Epithelial cell of proximal tubule (primary cell): ENCODE measurements at regions not wholly inside any gene's neighbourhood (a gene's known extent, or its start where the extent isn't known, plus 50 kb on each side); places are given as distances from the start of the nearest gene placed in this dataset.

Experiments
- DNase-seq: peaks from one replicate; pipeline ENCODE4 v3.0.0-alpha.2; 2011; ENCODE audit warnings: low read depth
- H3K4me3 ChIP-seq: 2 replicates; pipeline ENCODE4 v1.5.1; 2011; ENCODE audit warnings: low read depth, mild to moderate bottlenecking, low read length
- CTCF ChIP-seq: conservative IDR thresholded peaks from 2 replicates; pipeline ENCODE4 v1.5.1; 2012; ENCODE audit warnings: low read depth, mild to moderate bottlenecking, low read length

GRCh38 chr6:9634776-9635175 is 780.1 kb downstream of the TFAP2A start:
- no peak for DNase-seq
- TF ChIP-seq CTCF: no peak
- H3K4me3 ChIP-seq: no peak overlapping the region

GRCh38 chr6:9632026-9632425 is 782.8 kb downstream of the TFAP2A start:
- DNase-seq: no peak
- no peak for TF ChIP-seq CTCF
- H3K4me3 ChIP-seq: no peak overlapping the region

DNA sequence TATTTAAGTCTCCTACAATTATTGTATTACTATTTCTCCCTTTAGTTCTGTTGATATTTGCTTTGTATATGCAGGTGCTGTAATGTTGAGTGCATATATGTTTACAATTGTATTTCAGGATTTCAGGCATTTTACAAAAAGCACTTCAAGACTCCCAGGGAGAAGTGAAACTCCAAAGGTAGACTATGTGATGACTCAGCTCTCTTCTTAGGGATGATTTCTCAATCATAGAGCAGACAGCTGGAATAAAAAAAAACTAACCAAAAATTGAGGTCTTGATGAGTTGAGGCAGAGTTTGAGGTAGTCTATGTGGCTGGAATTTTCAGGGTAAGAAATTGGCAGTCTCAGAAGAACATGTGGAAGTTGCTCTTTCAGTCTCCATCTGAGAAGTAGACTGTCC is 786.1 kb downstream of the TFAP2A start:
- H3K4me3 ChIP-seq: no peak overlapping the region
- TF ChIP-seq CTCF: no peak
- no peak for DNase-seq

GRCh38 chr6:9627916-9628315 is 787.0 kb downstream of the TFAP2A start:
- TF ChIP-seq CTCF: no peak
- DNase-seq: no peak
- H3K4me3 ChIP-seq: no peak overlapping the region

GRCh38 chr6:9623985-9624384 is 790.9 kb downstream of the TFAP2A start:
- DNase-seq: no peak
- H3K4me3 ChIP-seq: no peak overlapping the region
- no peak for TF ChIP-seq CTCF

DNA sequence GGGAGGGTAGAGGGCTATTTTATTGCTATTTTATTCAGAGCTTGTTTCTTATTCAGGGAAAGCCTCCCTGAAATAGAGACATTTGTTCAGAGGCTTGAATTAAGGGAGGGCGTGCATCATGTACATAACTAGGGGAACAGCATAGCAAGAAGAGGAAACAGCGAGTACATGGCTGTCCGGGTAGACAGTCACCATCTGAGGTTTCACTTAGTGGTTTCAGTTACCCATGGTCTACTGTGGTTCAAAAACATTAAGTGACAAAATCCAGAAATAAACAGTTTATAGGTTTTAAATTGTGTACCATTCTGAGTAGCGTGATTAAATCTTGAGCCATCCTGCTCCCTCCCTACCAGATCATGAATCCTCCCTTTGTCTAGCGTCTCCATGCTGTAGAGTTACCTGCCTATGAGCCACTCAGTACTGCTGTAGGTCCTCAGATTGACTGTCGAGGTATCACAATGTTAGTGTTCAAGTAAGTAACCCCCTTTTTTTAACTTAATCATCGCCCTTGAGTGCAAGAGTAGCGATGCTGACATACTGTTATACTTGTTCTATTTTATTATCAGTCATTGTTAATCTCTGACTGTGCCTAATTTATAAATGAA is 791.5 kb downstream of the TFAP2A start:
- TF ChIP-seq CTCF: no peak
- no peak for DNase-seq
- no peak overlapping the region for H3K4me3 ChIP-seq

DNA sequence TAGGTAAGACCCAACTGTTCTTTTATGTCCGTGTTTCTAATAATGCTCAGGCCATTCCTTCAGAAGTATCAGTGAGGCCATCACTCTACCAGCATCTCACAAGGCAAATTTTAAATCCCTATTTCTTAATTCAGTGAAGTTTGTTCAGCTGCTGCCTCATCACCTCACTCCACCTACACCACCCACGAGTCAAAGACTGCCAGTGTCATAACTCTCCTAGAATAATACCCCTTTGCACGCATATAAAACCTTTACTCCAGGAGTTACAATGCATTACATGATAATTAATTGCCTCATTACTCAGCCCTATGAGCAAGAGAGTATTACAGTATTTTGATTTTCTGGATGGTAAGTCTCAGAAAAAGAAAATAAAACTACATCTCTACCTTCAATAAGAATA is 793.6 kb downstream of the TFAP2A start:
- DNase-seq: no peak
- TF ChIP-seq CTCF: no peak
- H3K4me3 ChIP-seq: no peak overlapping the region
